MM.1S (cell line): ENCODE measurements at regions not wholly inside any gene's neighbourhood (a gene's known extent, or its start where the extent isn't known, plus 50 kb on each side); places are given as distances from the start of the nearest gene placed in this dataset.
"Not testable (repeated sequence)": the region's sequence is repeated elsewhere in the genome, so short reads cannot be mapped to it uniquely, and the experiment has no call there.

Experiments
- DNase-seq: peaks from one replicate; pipeline ENCODE4 v3.0.0-alpha.2; 2015
- H2AFZ ChIP-seq: fragments of 300-600 bp; sonication (generic); 2 replicates; pipeline ENCODE4 v1.6.0; 2016; ENCODE audit warnings: antibody characterized with exemption, low read length
- H3F3A ChIP-seq: fragments of 300-600 bp; sonication (generic); 2 replicates; pipeline ENCODE4 v1.6.1; 2016; ENCODE audit warnings: mild to moderate bottlenecking, antibody characterized with exemption, low read length, moderate library complexity, mixed read lengths; ENCODE audit not compliant: insufficient read depth
- H3K27ac ChIP-seq: fragments of 300-600 bp; sonication (generic); 2 replicates; pipeline ENCODE4 v1.5.1; 2016; ENCODE audit warnings: mild to moderate bottlenecking, low read length
- H3K27me3 ChIP-seq: fragments of 300-600 bp; sonication (generic); replicated peaks from 2 replicates; pipeline ENCODE4 v1.6.0; 2016; ENCODE audit warnings: low read length; ENCODE audit not compliant: insufficient read depth
- H3K36me3 ChIP-seq: fragments of 300-600 bp; sonication (generic); replicated peaks from 2 replicates; pipeline ENCODE4 v1.6.1; 2016; ENCODE audit warnings: mild to moderate bottlenecking, low read length, mixed read lengths; ENCODE audit not compliant: insufficient read depth
- H3K4me1 ChIP-seq: fragments of 300-600 bp; sonication (generic); 2 replicates; pipeline ENCODE4 v1.6.1; 2016; ENCODE audit warnings: low read length, mixed read lengths
- H3K4me2 ChIP-seq: fragments of 300-600 bp; sonication (generic); 2 replicates; pipeline ENCODE4 v1.6.0; 2016; ENCODE audit warnings: low read depth, low read length
- H3K4me3 ChIP-seq: fragments of 300-600 bp; sonication (generic); 2 replicates; pipeline ENCODE4 v1.5.1; 2016; ENCODE audit warnings: low read length, mixed read lengths
- H3K79me2 ChIP-seq: fragments of 300-600 bp; sonication (generic); 2 replicates; pipeline ENCODE4 v1.6.1; 2016; ENCODE audit warnings: mixed run types, low read length, mixed read lengths
- H3K9ac ChIP-seq: fragments of 300-600 bp; sonication (generic); 2 replicates; pipeline ENCODE4 v1.6.1; 2016; ENCODE audit warnings: low read length, mixed read lengths
- H3K9me2 ChIP-seq: fragments of 300-600 bp; sonication (generic); replicated peaks from 2 replicates; pipeline ENCODE4 v1.6.1; 2016; ENCODE audit warnings: mild to moderate bottlenecking, low read length, mixed read lengths; ENCODE audit not compliant: insufficient read depth
- H3K9me3 ChIP-seq: fragments of 300-600 bp; sonication (generic); replicated peaks from 2 replicates; pipeline ENCODE4 v1.6.1; 2016; ENCODE audit warnings: mild to moderate bottlenecking, low read length, mixed read lengths; ENCODE audit not compliant: insufficient read depth
- H4K20me1 ChIP-seq: fragments of 300-600 bp; sonication (generic); 2 replicates; pipeline ENCODE4 v1.6.1; 2016; ENCODE audit warnings: mild to moderate bottlenecking, low read length, moderate library complexity, mixed read lengths; ENCODE audit not compliant: insufficient read depth
- CTCF ChIP-seq: fragments of 300-600 bp; sonication (generic); IDR thresholded peaks from 2 replicates; pipeline ENCODE4 v1.5.1; 2016; ENCODE audit warnings: antibody characterized with exemption, low read length, mixed read lengths
- EZH2 ChIP-seq: fragments of 300-600 bp; sonication (generic); optimal IDR thresholded peaks from 2 replicates; pipeline ENCODE3; 2017; ENCODE audit warnings: low read depth, mild to moderate bottlenecking, antibody characterized with exemption, low read length, mixed read lengths
- EZH2phosphoT487 ChIP-seq: fragments of 300-600 bp; sonication (generic); IDR thresholded peaks from 2 replicates; pipeline ENCODE4 v1.6.1; 2018; ENCODE audit warnings: antibody characterized with exemption, low read length

GRCh38 chr19:28433166-28433565 is 779.8 kb downstream of the UQCRFS1 start:
- H2AFZ ChIP-seq, H3K9me3 ChIP-seq, H3K27me3 ChIP-seq, H3K4me3 ChIP-seq, H3K9me2 ChIP-seq, H3K36me3 ChIP-seq, H3K4me2 ChIP-seq, DNase-seq, H3K9ac ChIP-seq, H3K27ac ChIP-seq, H4K20me1 ChIP-seq, H3K79me2 ChIP-seq: not testable (repeated sequence)
- peaks cover 45% of the 10 kb centered on the region for H3K4me1 ChIP-seq
- peaks cover 22% of the 10 kb centered on the region for H3F3A ChIP-seq

DNA sequence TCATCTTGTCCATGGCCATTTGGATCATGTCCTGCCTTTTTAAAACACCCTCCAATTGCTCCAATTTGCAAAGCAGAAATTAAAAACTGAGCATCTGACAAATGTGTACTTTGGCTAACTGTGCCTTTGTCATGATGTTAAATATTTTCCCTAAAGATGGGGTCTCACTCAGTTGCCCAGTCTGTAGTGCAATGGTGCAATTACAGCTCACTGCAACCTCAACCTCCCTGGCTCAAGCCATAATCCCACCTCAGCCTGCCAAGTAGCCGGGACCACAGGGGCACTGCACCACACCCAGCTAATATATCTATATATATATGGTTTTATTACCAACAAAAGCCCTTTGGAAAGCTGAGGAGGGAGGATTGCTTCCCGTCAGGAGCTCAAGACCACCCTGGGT is 782.7 kb downstream of the UQCRFS1 start:
- Histone ChIP-seq H3K27me3 (no peaks in the 10 kb centered on the region), H3K9me3 (no peaks in the 10 kb centered on the region), H2AFZ (no peak overlapping the region), H3K4me2 (no peak overlapping the region), H3F3A (no peaks in the 10 kb centered on the region), H3K4me1 (peaks cover 16% of the 10 kb centered on the region), H3K9me2 (no peaks in the 10 kb centered on the region), H3K9ac (no peak overlapping the region), H3K79me2 (no peaks in the 10 kb centered on the region), H3K4me3 (no peak overlapping the region), H3K27ac (no peak overlapping the region), H4K20me1 (no peaks in the 10 kb centered on the region), H3K36me3 (no peaks in the 10 kb centered on the region)
- no peak for TF ChIP-seq EZH2phosphoT487
- no peak for TF ChIP-seq EZH2
- no peak for TF ChIP-seq CTCF
- DNase-seq = no peak

- no peaks in the 10 kb centered on the region for H3K79me2 ChIP-seq
- H3K4me2 ChIP-seq = no peak overlapping the region
- DNase-seq = no peak
- no peaks in the 10 kb centered on the region for H3K9me2 ChIP-seq
- H4K20me1 ChIP-seq = no peaks in the 10 kb centered on the region
- no peaks in the 10 kb centered on the region for H3F3A ChIP-seq
- H2AFZ ChIP-seq = no peak overlapping the region
- H3K27ac ChIP-seq = no peak overlapping the region
- H3K9me3 ChIP-seq = no peaks in the 10 kb centered on the region
- H3K27me3 ChIP-seq = no peaks in the 10 kb centered on the region
- H3K36me3 ChIP-seq = no peaks in the 10 kb centered on the region
- H3K4me3 ChIP-seq = no peak overlapping the region
- H3K4me1 ChIP-seq = peaks cover 7% of the 10 kb centered on the region; the same call in 1 of the 2 replicates
- TF ChIP-seq CTCF = no peak
- no peak for TF ChIP-seq EZH2phosphoT487
- TF ChIP-seq EZH2 = no peak
- H3K9ac ChIP-seq = no peak overlapping the region
Observed at GRCh38 chr19:28429356-28429755, 783.6 kb downstream of the UQCRFS1 start.

GRCh38 chr19:28428663-28429348 is 784.1 kb downstream of the UQCRFS1 start:
- no peak for DNase-seq

More at GRCh38 chr19:28428663-28429348, 784.1 kb downstream of the UQCRFS1 start:
- no peaks in the 10 kb centered on the region for H4K20me1 ChIP-seq
- no peak overlapping the region for H3K9ac ChIP-seq
- no peaks in the 10 kb centered on the region for H3F3A ChIP-seq
- peaks cover 6% of the 10 kb centered on the region; the same call in 1 of the 2 replicates for H3K4me1 ChIP-seq
- no peak overlapping the region for H3K4me2 ChIP-seq
- no peaks in the 10 kb centered on the region for H3K36me3 ChIP-seq
- no peaks in the 10 kb centered on the region for H3K27me3 ChIP-seq
- no peaks in the 10 kb centered on the region for H3K79me2 ChIP-seq
- no peak overlapping the region for H2AFZ ChIP-seq
- H3K27ac ChIP-seq = no peak overlapping the region
- no peak overlapping the region for H3K4me3 ChIP-seq
- H3K9me2 ChIP-seq = no peaks in the 10 kb centered on the region
- no peaks in the 10 kb centered on the region for H3K9me3 ChIP-seq
- no peak for TF ChIP-seq EZH2
- TF ChIP-seq EZH2phosphoT487 = no peak
- TF ChIP-seq CTCF = no peak
